ENCODE measurements at regions not wholly inside any gene's neighbourhood (a gene's known extent, or its start where the extent isn't known, plus 50 kb on each side); places are given as distances from the start of the nearest gene placed in this dataset.
"Not testable (repeated sequence)": the region's sequence is repeated elsewhere in the genome, so short reads cannot be mapped to it uniquely, and the experiment has no call there.

DNA sequence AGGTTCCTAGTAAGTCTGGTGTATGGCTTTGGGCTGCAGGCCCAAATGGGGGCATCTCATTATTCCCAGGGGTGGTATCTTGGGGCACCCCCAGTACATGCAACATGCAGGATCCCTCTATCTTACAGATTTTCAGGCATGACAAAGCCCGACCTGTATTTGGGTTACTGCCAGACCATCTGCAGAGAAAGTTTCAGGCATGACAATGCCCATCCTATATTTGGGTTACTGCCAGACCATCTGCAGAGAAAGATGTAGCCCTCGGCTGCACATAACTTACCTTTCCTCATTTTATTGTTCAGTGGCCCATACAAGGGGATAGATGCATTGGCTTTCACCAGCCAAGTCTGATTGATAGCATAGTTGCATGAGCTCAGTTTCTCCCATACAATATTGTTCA lies 112.2 kb upstream of the RAB18 start:
- H3K4me3 ChIP-seq (ENCODE audit: low read depth, low read length) = no peak overlapping the region
- TF ChIP-seq, protein P1, sequence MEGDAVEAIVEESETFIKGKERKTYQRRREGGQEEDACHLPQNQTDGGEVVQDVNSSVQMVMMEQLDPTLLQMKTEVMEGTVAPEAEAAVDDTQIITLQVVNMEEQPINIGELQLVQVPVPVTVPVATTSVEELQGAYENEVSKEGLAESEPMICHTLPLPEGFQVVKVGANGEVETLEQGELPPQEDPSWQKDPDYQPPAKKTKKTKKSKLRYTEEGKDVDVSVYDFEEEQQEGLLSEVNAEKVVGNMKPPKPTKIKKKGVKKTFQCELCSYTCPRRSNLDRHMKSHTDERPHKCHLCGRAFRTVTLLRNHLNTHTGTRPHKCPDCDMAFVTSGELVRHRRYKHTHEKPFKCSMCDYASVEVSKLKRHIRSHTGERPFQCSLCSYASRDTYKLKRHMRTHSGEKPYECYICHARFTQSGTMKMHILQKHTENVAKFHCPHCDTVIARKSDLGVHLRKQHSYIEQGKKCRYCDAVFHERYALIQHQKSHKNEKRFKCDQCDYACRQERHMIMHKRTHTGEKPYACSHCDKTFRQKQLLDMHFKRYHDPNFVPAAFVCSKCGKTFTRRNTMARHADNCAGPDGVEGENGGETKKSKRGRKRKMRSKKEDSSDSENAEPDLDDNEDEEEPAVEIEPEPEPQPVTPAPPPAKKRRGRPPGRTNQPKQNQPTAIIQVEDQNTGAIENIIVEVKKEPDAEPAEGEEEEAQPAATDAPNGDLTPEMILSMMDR (IDR thresholded peaks at IDR 0.05; ENCODE audit: low read depth, low read length) = no peak

DNA sequence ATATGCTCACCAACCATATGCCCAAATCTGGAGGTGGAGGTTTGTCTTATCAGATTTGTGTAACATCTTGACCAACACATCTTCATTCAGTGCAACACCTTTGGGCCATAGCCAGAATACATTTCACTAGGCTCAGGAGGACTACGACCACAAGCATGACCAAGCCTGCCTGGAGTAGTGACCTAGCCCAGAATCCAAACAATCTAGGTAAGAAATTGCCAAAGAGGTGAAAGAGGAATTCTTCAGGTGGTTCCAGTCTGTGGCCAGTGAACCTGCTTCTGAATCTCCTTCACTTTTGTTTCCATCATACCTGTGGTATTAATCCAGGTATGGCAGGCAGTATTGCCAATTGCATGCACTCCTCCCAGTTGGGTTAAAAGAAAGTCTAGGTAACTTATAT lies 112.8 kb upstream of the RAB18 start:
- H3K4me3 ChIP-seq (ENCODE audit: low read depth, low read length) = no peak overlapping the region
- TF ChIP-seq, protein P1 (IDR thresholded peaks at IDR 0.05; ENCODE audit: low read depth, low read length) = no peak

DNA sequence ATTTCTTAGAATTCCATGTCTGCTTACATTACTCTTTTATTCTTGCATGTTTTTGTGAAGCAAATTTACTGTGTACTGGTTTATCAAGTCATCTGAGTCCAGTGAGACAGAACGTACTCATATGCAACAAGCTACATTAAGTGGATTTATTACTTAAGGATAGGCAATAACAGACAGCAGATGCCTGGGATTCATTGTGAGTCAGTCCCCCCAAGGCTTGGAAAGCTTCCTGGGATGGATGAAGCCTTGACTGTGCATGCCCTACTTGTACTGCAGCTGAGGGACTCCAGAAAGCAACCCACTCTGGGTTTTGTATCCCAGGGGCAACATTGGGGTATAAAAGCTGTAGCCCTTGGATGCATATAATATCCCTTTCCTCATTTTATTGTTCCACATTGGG lies 113.4 kb upstream of the RAB18 start:
- TF ChIP-seq, protein P1 (IDR thresholded peaks at IDR 0.05; ENCODE audit: low read depth, low read length) = no peak
- no peak overlapping the region for H3K4me3 ChIP-seq (ENCODE audit: low read depth, low read length)

DNA sequence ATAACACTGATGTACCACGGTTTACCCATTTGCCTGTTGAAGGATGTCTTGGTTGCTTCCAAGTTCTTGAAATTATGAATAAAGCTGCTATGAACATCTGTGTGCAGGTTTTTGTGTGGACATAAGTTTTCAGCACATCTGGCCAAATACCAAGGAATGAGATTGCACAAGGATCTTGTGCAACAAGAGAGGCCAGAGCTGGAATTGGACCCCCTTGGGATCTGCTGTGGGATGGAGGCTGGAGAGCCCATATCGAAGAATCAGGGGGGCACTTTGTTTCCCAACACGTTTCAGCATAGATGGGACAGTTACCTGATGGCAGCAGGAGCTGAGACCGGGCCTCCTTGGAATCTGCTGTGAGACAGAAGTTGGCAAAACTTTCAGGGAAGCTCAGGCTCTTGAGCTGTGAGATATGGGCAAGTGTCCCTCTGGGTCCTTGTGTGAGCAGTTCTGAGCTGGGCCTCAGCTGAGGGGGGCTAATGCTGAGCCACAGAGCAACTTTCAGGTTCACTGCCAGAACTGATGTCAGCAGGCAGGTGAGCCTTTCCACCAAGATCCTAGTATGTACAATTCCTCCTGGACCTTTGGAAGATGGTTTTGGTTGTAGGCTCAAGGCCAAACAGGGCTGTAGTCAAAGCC lies 115.2 kb upstream of the RAB18 start:
- H3K4me3 ChIP-seq (ENCODE audit: low read depth, low read length) = no peak overlapping the region
- TF ChIP-seq, protein P1 (IDR thresholded peaks at IDR 0.05; ENCODE audit: low read depth, low read length) = no peak

DNA sequence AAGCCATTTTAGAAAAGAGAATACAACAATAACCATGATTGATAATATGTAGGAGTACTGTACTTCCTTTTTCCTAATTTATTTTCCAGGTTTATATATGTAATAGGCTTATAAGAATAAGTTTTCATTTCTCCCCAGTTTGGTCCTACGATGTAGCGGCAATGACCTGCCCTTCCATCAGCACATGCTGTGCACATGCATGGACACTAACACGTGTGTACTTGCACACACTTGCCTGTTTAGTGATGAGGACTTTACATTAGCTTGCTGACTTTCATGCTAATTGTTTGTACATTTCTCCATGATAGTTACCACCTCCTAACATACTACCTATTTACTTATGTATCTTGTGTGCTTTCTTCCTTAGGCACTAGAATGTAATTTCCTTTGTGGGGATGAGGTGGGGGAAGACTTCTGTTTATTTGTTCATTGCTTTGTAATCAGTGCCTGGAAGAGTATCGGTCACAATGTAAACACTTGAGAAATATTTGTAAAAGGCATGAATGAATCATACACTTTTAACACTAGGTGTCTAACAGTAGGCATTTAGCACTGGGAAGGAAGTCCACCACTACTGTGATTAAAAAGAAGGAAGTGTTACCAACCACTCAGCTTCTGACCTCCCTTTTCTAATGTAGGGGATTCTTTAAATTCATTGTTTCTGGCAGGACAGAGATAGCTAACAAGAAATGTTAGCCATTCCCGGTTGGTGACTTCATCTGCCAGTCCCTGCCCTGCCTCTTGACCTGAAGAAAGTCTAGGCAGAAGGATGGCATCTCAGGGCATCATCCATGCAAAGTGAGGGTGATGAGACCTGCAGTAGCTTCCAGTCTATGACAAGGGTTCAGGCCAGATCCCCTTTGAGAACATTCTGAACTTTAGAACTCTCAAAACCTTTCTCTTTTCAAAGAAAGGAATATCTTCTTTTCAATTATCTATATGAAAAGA lies 120.2 kb upstream of the RAB18 start:
- H3K4me3 ChIP-seq (ENCODE audit: low read depth, low read length) = no peak overlapping the region
- TF ChIP-seq, protein P1 (IDR thresholded peaks at IDR 0.05; ENCODE audit: low read depth, low read length) = no peak

DNA sequence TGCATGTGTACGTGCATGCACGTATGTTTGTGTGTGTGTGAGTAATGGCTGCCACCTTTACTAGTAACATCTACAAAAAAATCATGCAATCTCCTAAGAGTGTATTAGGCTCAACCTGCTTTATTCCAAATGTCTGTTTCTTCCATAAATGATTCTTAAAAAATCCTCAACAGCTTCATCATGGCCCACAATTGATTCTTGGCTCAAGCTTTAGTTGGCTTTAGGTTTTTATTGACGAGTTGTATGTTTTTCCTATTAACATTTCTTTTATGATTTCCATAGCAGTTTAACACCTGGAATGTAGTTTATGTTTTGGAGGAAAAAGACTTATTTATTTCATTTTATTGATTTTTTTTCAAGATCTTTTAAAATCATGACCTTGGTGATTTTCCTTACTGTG lies 121.9 kb upstream of the RAB18 start:
- no peak overlapping the region for H3K4me3 ChIP-seq (ENCODE audit: low read depth, low read length)
- TF ChIP-seq, protein P1 (IDR thresholded peaks at IDR 0.05; ENCODE audit: low read depth, low read length) = no peak

DNA sequence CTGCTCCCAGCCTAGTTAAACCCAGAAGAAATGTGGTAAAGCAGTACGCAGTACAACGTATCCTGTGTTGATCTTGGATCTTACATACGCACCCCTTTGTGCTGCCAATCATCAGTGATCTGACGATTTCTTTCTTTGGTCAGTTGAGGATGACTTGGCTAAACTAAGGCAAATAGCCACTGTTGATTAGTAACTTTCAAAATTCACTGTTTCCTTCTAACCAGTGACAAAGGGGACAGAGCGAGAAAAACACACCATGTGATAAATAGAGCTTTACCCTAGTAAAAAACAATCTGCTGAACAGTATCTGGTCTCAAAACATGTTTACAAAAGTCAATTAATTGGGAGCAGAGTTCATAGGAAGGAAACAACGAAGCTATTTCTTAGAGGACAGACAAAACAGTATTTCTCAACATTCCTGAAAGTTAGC lies 123.2 kb upstream of the RAB18 start:
- TF ChIP-seq, protein P1 (IDR thresholded peaks at IDR 0.05; ENCODE audit: low read depth, low read length) = no peak
- no peak overlapping the region for H3K4me3 ChIP-seq (ENCODE audit: low read depth, low read length)

DNA sequence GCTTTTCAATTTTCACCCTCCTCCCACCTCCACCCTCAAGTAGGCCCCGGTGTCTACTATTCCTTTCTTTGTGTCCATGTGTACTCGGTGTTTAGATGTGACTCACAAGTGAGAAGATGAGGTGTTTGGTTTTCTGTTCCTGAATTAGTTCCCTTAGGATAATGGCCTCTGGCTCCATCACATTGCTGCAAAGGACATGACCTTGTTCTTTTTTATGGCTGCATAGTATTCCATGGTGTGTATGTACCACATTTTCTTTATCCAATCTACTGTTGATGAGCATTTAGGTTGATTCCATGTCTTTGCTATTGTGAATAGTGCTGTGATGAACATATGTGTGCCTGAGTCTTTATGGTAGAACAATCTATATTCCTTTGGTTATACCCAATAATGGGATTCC lies 125.1 kb upstream of the RAB18 start:
- H3K4me3 ChIP-seq (ENCODE audit: low read depth, low read length) = not testable (repeated sequence)
